KOPT-K1 (cell line): ENCODE measurements at regions not wholly inside any gene's neighbourhood (a gene's known extent, or its start where the extent isn't known, plus 50 kb on each side); places are given as distances from the start of the nearest gene placed in this dataset.
"Not testable (repeated sequence)": the region's sequence is repeated elsewhere in the genome, so short reads cannot be mapped to it uniquely, and the experiment has no call there.

Source experiments
- H3K27ac ChIP-seq: fragments of 200-600 bp; sonication (generic); 2 replicates; pipeline ENCODE4 v1.5.1; 2016; ENCODE audit warnings: antibody characterized with exemption, mild to moderate bottlenecking, low read depth, low read length; ENCODE audit not compliant: poor library complexity, severe bottlenecking
- H3K36me3 ChIP-seq: fragments of 200-600 bp; sonication (generic); 2 replicates; pipeline ENCODE4 v1.5.1; 2017; ENCODE audit warnings: antibody characterized with exemption, mild to moderate bottlenecking, low read length, moderate library complexity; ENCODE audit not compliant: insufficient read depth
- H3K9me3 ChIP-seq: fragments of 200-600 bp; sonication (generic); 2 replicates; pipeline ENCODE4 v1.5.1; 2017; ENCODE audit warnings: antibody characterized with exemption, low read length, mild to moderate bottlenecking; ENCODE audit not compliant: insufficient read depth, poor library complexity, severe bottlenecking

GRCh38 chr5:2369178-2369577, 382.3 kb downstream of the IRX2 start:
- Histone ChIP-seq H3K27ac (no peak overlapping the region), H3K36me3 (no peaks in the 10 kb centered on the region), H3K9me3 (peaks cover 25% of the 10 kb centered on the region)

GRCh38 chr5:2366816-2367215, 384.7 kb downstream of the IRX2 start:
- Histone ChIP-seq H3K36me3 (no peaks in the 10 kb centered on the region), H3K9me3 (peaks cover 30% of the 10 kb centered on the region), H3K27ac (no peak overlapping the region)

- H3K27ac ChIP-seq = no peak overlapping the region
- H3K9me3 ChIP-seq = no peaks in the 10 kb centered on the region
- no peaks in the 10 kb centered on the region for H3K36me3 ChIP-seq
Measured at GRCh38 chr5:2357309-2357708, 394.2 kb downstream of the IRX2 start.

DNA sequence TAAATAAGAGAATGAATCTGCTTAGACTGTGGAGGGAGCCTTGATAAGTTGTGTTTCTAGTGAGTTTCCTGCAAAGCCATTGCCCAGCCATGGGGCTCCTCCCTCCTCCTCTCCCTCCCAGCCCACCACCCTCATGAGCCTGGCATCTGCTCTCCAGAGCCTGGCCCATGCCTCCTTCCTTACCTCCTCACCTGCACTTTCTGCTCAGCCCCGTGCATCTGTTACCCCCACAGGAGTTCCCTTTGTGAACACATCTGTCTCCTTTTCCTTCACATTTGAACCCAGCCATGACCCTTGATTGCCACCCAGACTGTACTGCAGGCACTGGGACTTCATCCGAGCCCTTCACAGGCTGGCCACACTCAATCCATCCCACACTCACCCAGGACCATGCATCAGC, 395.6 kb downstream of the IRX2 start:
- Histone ChIP-seq H3K36me3 (no peaks in the 10 kb centered on the region), H3K9me3 (peaks cover 5% of the 10 kb centered on the region), H3K27ac (no peak overlapping the region)

- Histone ChIP-seq H3K9me3 (peaks cover 5% of the 10 kb centered on the region), H3K36me3 (no peaks in the 10 kb centered on the region), H3K27ac (no peak overlapping the region)
Measured at GRCh38 chr5:2353871-2354440, 397.5 kb downstream of the IRX2 start.

- no peaks in the 10 kb centered on the region for H3K36me3 ChIP-seq
- H3K27ac ChIP-seq = no peak overlapping the region
- peaks cover 5% of the 10 kb centered on the region for H3K9me3 ChIP-seq
Measured at GRCh38 chr5:2353211-2353610, 398.3 kb downstream of the IRX2 start.

- Histone ChIP-seq H3K9me3 (peaks cover 5% of the 10 kb centered on the region), H3K36me3 (no peaks in the 10 kb centered on the region), H3K27ac (no peak overlapping the region)
Measured at GRCh38 chr5:2352101-2352861, 399.2 kb downstream of the IRX2 start.

DNA sequence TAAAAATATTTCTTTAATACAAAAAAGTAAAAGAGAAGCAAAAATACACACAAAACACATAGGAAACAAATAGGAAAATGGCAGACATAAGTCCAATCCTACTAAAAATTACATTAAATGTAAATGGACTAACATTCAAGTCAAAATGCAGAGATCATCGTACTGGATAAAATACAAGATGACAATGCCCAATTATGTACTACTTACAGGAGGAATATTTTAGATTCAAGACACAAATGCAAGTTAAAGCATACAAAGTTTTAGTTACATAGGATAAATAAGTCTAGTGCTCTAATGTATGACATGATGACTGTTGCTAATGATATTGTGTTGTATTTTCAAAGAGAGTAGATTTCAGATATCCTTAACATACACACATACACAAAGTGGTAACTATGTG, 401.7 kb downstream of the IRX2 start:
- H3K9me3 ChIP-seq = peaks cover 18% of the 10 kb centered on the region
- not testable (repeated sequence) for H3K27ac ChIP-seq, H3K36me3 ChIP-seq

GRCh38 chr5:2338686-2339085, 412.8 kb downstream of the IRX2 start:
- Histone ChIP-seq H3K36me3 (no peaks in the 10 kb centered on the region), H3K27ac (no peak overlapping the region), H3K9me3 (no peaks in the 10 kb centered on the region)

DNA sequence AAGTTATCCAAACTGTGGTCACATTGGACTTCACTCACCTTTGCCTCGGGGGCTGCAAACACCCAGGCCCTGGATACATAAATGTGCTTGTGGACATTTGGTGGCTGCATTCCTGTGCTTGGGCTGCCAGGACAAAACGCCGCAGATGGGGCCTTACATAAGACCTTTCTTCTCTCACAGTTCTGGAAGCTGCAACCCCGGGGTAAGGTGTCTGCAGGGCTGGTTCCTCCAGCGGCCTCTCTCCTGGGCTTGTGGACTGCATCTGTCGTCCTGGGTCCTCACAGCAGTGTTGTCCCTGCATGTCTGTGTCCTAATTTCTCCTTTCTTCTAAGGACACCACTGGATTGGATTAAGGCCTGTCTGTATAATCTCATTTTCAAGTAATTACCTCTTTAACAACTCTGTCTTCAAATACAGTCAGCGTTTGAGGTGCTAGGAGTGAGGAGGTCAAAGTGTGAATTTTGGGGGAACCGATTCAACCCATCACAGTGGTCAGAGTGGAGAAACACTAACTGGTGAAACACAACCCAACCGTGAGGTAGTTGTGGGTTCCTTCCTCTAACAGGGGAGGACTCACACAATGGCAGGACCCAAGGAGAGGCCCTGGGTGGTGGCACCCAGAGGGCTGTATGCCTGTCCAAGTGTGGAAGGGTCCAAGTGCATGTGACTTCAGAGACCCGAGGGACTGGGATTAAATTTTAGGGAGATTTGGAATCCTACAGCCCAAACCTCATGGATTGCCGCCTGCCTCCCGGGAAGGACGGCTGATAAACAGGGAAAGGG, 415.6 kb downstream of the IRX2 start:
- Histone ChIP-seq H3K27ac (no peak overlapping the region), H3K9me3 (peaks cover 4% of the 10 kb centered on the region), H3K36me3 (no peaks in the 10 kb centered on the region)

GRCh38 chr5:2335125-2335732, 416.2 kb downstream of the IRX2 start:
- Histone ChIP-seq H3K36me3 (no peaks in the 10 kb centered on the region), H3K9me3 (peaks cover 4% of the 10 kb centered on the region), H3K27ac (no peak overlapping the region)

DNA sequence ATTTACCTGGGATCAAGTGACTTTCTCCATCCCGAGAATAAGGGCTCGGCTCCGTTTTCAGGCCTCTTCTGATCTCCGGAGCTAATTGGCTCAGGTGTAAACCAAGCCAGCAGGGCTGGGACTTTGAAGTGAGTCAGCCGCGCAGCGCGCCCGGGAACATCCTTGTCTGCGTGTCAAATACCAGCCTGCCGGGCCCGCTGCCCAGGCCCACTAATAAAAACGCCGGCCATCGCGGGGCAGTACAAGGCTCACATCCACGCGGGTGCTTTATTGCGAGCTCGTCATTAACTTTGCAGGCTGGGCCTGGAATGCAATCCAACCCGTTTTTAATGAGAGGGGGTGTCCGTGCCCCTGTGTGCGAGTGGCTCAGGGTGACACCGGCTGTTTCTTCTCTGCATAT, 416.8 kb downstream of the IRX2 start:
- peaks cover 4% of the 10 kb centered on the region for H3K9me3 ChIP-seq
- H3K36me3 ChIP-seq = no peaks in the 10 kb centered on the region
- H3K27ac ChIP-seq = no peak overlapping the region

- no peak overlapping the region for H3K27ac ChIP-seq
- H3K36me3 ChIP-seq = no peaks in the 10 kb centered on the region
- peaks cover 4% of the 10 kb centered on the region for H3K9me3 ChIP-seq
Measured at GRCh38 chr5:2333291-2333690, 418.2 kb downstream of the IRX2 start.

GRCh38 chr5:2332521-2332920, 419.0 kb downstream of the IRX2 start:
- no peaks in the 10 kb centered on the region for H3K36me3 ChIP-seq
- peaks cover 4% of the 10 kb centered on the region for H3K9me3 ChIP-seq
- no peak overlapping the region for H3K27ac ChIP-seq
